ENCODE measurements at regions not wholly inside any gene's neighbourhood (a gene's known extent, or its start where the extent isn't known, plus 50 kb on each side); places are given as distances from the start of the nearest gene placed in this dataset.
"Not testable (repeated sequence)": the region's sequence is repeated elsewhere in the genome, so short reads cannot be mapped to it uniquely, and the experiment has no call there.

DNA sequence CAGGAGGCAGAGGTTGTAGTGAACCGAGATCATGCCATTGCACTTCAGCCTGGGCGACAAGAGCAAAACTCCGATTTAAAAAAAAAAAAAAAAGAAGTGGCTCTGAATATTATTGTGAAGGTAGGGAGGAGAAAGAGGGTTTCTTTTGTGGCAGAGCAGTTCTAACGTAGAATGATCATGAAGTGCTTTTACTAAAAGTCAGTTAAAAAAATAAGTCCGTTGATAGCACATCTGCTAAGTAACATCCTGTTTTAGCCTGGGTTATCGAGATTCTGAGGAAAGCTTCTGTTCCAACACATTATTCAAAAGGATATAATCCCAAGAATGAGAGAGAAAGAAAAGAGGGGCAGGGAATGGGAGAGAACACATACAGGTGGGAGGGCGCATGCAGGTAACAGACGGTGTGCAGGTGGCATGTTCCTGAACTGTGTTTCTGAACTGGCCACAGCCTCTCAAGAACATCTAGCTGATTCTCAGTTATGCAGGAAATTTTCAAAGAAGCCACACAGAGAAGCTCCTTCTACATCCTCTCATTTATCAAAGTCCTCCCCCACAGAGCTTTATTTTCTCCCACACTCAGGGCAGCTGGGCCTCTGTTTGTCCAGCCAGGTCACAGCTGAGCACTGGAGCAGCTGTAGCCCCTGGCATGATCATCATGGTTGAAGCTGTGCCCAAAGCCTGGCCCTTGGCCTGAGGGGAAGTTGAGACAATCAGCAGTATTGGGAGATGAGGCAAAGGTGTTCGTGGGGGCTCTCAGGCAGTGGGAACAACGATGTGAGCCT is 342.3 kb downstream of the ZNF674 start:
- DNase-seq (ENCODE audit: low read depth): no peak
- TF ChIP-seq CTCF (conservative IDR thresholded peaks at IDR 0.05; ENCODE audit: control insufficient read depth, insufficient read depth, low read depth, low read length): no peak
- H3K4me3 ChIP-seq (ENCODE audit: control insufficient read depth, low read depth, low read length): no peak overlapping the region

GRCh38 chrX:46200413-46200812 is 344.8 kb downstream of the ZNF674 start:
- TF ChIP-seq CTCF (conservative IDR thresholded peaks at IDR 0.05; ENCODE audit: control insufficient read depth, insufficient read depth, low read depth, low read length): no peak
- DNase-seq (ENCODE audit: low read depth): no peak
- H3K4me3 ChIP-seq (ENCODE audit: control insufficient read depth, low read depth, low read length): no peak overlapping the region

DNA sequence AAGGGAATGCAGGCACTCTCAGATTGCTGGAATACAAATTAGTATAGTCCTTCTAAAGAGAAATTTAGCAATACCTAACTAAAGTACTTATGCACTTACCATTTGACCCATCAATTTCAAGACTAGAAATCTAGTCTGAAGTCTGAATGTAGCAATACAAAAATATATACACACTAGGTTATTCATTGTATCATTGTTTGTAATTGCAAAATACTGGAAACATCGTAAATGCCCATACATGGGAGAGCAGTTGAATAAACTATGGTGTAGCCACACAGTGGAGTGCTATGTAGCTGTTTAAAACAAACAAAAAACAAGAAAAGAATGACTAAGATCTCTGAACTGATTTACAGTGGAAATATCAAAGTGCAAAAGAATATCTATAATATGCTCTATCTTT is 346.4 kb downstream of the ZNF674 start:
- DNase-seq (ENCODE audit: low read depth): no peak
- no peak for TF ChIP-seq CTCF (conservative IDR thresholded peaks at IDR 0.05; ENCODE audit: control insufficient read depth, insufficient read depth, low read depth, low read length)
- H3K4me3 ChIP-seq (ENCODE audit: control insufficient read depth, low read depth, low read length): no peak overlapping the region

GRCh38 chrX:46186811-46187106 is 358.5 kb downstream of the ZNF674 start:
- not testable (repeated sequence) for H3K4me3 ChIP-seq (ENCODE audit: control insufficient read depth, low read depth, low read length)

GRCh38 chrX:46185923-46186810 is 359.1 kb downstream of the ZNF674 start:
- H3K4me3 ChIP-seq (ENCODE audit: control insufficient read depth, low read depth, low read length): no peak overlapping the region
- no peak for DNase-seq (ENCODE audit: low read depth)
- TF ChIP-seq CTCF (conservative IDR thresholded peaks at IDR 0.05; ENCODE audit: control insufficient read depth, insufficient read depth, low read depth, low read length): no peak

More at GRCh38 chrX:46186811-46187106, 358.5 kb downstream of the ZNF674 start:
- DNase-seq (ENCODE audit: low read depth): not testable (repeated sequence)

- DNase-seq (ENCODE audit: low read depth): peak; percentile 49
- TF ChIP-seq CTCF (conservative IDR thresholded peaks at IDR 0.05; ENCODE audit: control insufficient read depth, insufficient read depth, low read depth, low read length): no peak
- H3K4me3 ChIP-seq (ENCODE audit: control insufficient read depth, low read depth, low read length): no peak overlapping the region
Observed at GRCh38 chrX:46184749-46185148, 360.5 kb downstream of the ZNF674 start.

GRCh38 chrX:46180258-46180687 is 364.9 kb downstream of the ZNF674 start:
- TF ChIP-seq CTCF (conservative IDR thresholded peaks at IDR 0.05; ENCODE audit: control insufficient read depth, insufficient read depth, low read depth, low read length): peak; percentile 10
- DNase-seq (ENCODE audit: low read depth): peak; percentile 89

More at GRCh38 chrX:46180258-46180687, 364.9 kb downstream of the ZNF674 start:
- H3K4me3 ChIP-seq (ENCODE audit: control insufficient read depth, low read depth, low read length): no peak overlapping the region
